Body of pancreas (tissue), 4 donors: ENCODE measurements at regions not wholly inside any gene's neighbourhood (a gene's known extent, or its start where the extent isn't known, plus 50 kb on each side); places are given as distances from the start of the nearest gene placed in this dataset.

Source experiments
- ATAC-seq: fragments of 150-250 bp; one replicate; pipeline ENCODE4 v1.9.1; 2016
- DNase-seq, 4 donors: peaks; one replicate each; pipeline ENCODE4 v3.0.0-alpha.2; 2019
- H3K27ac ChIP-seq, 4 donors: fragments of 200-600 bp; sonication (generic); 1 replicate in 3 of 4; 2 replicates in 1 of 4; pipeline versions ENCODE4 v1.5.1 to v1.6.1; 2016 to 2019; ENCODE audit warnings: mild to moderate bottlenecking in 1 of 4, mixed read lengths in 1 of 4, moderate library complexity in 1 of 4
- H3K27me3 ChIP-seq, 2 donors: fragments of 200-600 bp; sonication (generic); one replicate each; pipeline ENCODE4 v1.6.0; 2016; ENCODE audit warnings: mild to moderate bottlenecking in 1 of 2
- H3K36me3 ChIP-seq, 2 donors: fragments of 200-600 bp; sonication (generic); replicated peaks in 1 of 2; 2 replicates each; pipeline ENCODE4 v1.5.1; 2016; ENCODE audit warnings: low read depth in 2 of 2; ENCODE audit not compliant: insufficient read depth in 1 of 2
- H3K4me1 ChIP-seq: fragments of 200-600 bp; sonication (generic); one replicate; pipeline ENCODE4 v1.6.0; 2016
- H3K4me3 ChIP-seq, 2 donors: fragments of 200-600 bp; sonication (generic); 1 replicate in 1 of 2; 2 replicates in 1 of 2; pipeline ENCODE4 v1.5.1; 2016 to 2019
- H3K9me3 ChIP-seq, 3 donors: fragments of 200-600 bp; sonication (generic); 1 replicate in 2 of 3; 2 replicates in 1 of 3; pipeline ENCODE4 v1.5.1; 2016
- CTCF ChIP-seq, 7 experiments: fragments of 450-650 bp in 4 of 7; fragments of 200-600 bp in 3 of 7; sonication (generic) in 3 of 7; IDR thresholded peaks; one replicate each; pipeline ENCODE4 v1.5.1; 2016 to 2019; ENCODE audit warnings: antibody characterized with exemption in 7 of 7
- POLR2A ChIP-seq, 3 donors: fragments of 450-650 bp; IDR thresholded peaks; one replicate each; pipeline ENCODE4 v1.6.1; 2016; ENCODE audit warnings: antibody characterized with exemption in 3 of 3, mild to moderate bottlenecking in 2 of 3
- WGBS, 2 donors: methylation state at CpG; one replicate each; pipeline ENCODE4 v1.1.5; 2017; 5-methylcytosine and 5-hydroxymethylcytosine counted together
- intact Hi-C: fragments of 100-400 bp; cut with DNase I; formaldehyde crosslinking; loops from one replicate; pipeline ENCODE4 v1.15.1; 2023

GRCh38 chr16:86314402-86315025 lies 195.8 kb upstream of the FOXF1 start:
- Histone ChIP-seq H3K4me1 (no peaks in the 10 kb centered on the region), H3K27me3 (no peaks in the 10 kb centered on the region), H3K36me3 (no peaks in the 10 kb centered on the region), H3K27ac (no peak overlapping the region), H3K9me3 (no peaks in the 10 kb centered on the region), H3K4me3 (no peak overlapping the region)
- no peak for TF ChIP-seq CTCF (IDR thresholded peaks at IDR 0.05)
- TF ChIP-seq POLR2A (IDR thresholded peaks at IDR 0.05) = no peak
- ATAC-seq (no peak), DNase-seq (no peak)
- intact Hi-C loops = no loop called here
- 57 to 60% methylated on average over 14 to 15 of the region's 15 CpGs for WGBS, 2 donors

- Histone ChIP-seq H3K36me3 (no peaks in the 10 kb centered on the region), H3K27ac (no peak overlapping the region), H3K9me3 (no peaks in the 10 kb centered on the region), H3K27me3 (no peaks in the 10 kb centered on the region), H3K4me3 (no peak overlapping the region), H3K4me1 (no peaks in the 10 kb centered on the region)
- WGBS, 2 donors = 82 to 92% methylated on average over 19 to 21 of the region's 21 CpGs
- no peak for DNase-seq
- TF ChIP-seq CTCF (IDR thresholded peaks at IDR 0.05) (no peak), POLR2A (IDR thresholded peaks at IDR 0.05) (no peak)
- intact Hi-C loops = no loop called here
- ATAC-seq = no peak
These were observed 193.1 kb upstream of the FOXF1 start for GRCh38 chr16:86316967-86317812.

GRCh38 chr16:86317813-86318650 lies 192.3 kb upstream of the FOXF1 start:
- H3K27ac ChIP-seq = no peak overlapping the region
- DNase-seq = no peak
- H3K9me3 ChIP-seq = no peaks in the 10 kb centered on the region
- no peaks in the 10 kb centered on the region for H3K4me1 ChIP-seq
- WGBS, 2 donors = 68 to 73% methylated on average over 11 to 13 of the region's 13 CpGs
- no peak overlapping the region for H3K4me3 ChIP-seq
- intact Hi-C loops = no loop called here
- ATAC-seq = no peak
- TF ChIP-seq POLR2A (IDR thresholded peaks at IDR 0.05) (no peak), CTCF (IDR thresholded peaks at IDR 0.05) (no peak)
- no peaks in the 10 kb centered on the region for H3K36me3 ChIP-seq
- no peaks in the 10 kb centered on the region for H3K27me3 ChIP-seq

GRCh38 chr16:86319585-86320236 lies 190.6 kb upstream of the FOXF1 start:
- WGBS, 2 donors = 49 to 59% methylated on average over 13 of the region's 13 CpGs
- Histone ChIP-seq H3K27me3 (no peaks in the 10 kb centered on the region), H3K4me3 (no peak overlapping the region), H3K36me3 (no peaks in the 10 kb centered on the region), H3K27ac (no peak overlapping the region), H3K4me1 (no peaks in the 10 kb centered on the region), H3K9me3 (no peaks in the 10 kb centered on the region)
- no peak for ATAC-seq
- no peak for TF ChIP-seq POLR2A (IDR thresholded peaks at IDR 0.05)
- no peak for TF ChIP-seq CTCF (IDR thresholded peaks at IDR 0.05)
- DNase-seq = no peak
- intact Hi-C loops = no loop called here
